Liver (tissue), 3 donors: ENCODE measurements at regions not wholly inside any gene's neighbourhood (a gene's known extent, or its start where the extent isn't known, plus 50 kb on each side); places are given as distances from the start of the nearest gene placed in this dataset.

Experiments
- FOXA2 ChIP-seq: IDR thresholded peaks from 2 replicates; pipeline ENCODE4 v1.6.1; 2016; ENCODE audit warnings: antibody characterized with exemption
- GABPA ChIP-seq, 2 donors: IDR thresholded peaks in 1 of 2; conservative IDR thresholded peaks in 1 of 2; 2 replicates each; pipeline ENCODE4 v1.6.1; 2016; ENCODE audit warnings: antibody characterized with exemption in 2 of 2, mild to moderate bottlenecking in 1 of 2, moderate library complexity in 1 of 2
- JUND ChIP-seq, 2 donors: IDR thresholded peaks; 2 replicates each; pipeline ENCODE4 v1.6.1; 2016; ENCODE audit warnings: antibody characterized with exemption in 2 of 2
- NR2F2 ChIP-seq: IDR thresholded peaks from 2 replicates; pipeline ENCODE4 v1.6.1; 2016; ENCODE audit warnings: antibody characterized with exemption
- RAD21 ChIP-seq, 2 donors: IDR thresholded peaks; 2 replicates each; pipeline ENCODE4 v1.6.1; 2016; ENCODE audit warnings: antibody characterized with exemption in 2 of 2, mild to moderate bottlenecking in 2 of 2
- RXRA ChIP-seq, 2 donors: IDR thresholded peaks; 2 replicates each; pipeline ENCODE4 v1.6.1; 2017 to 2018; ENCODE audit warnings: antibody characterized with exemption in 2 of 2, mild to moderate bottlenecking in 1 of 2
- TAF1 ChIP-seq: conservative IDR thresholded peaks from 2 replicates; pipeline ENCODE4 v1.6.1; 2016; ENCODE audit warnings: antibody characterized with exemption, mild to moderate bottlenecking
- YY1 ChIP-seq: IDR thresholded peaks from 2 replicates; pipeline ENCODE4 v1.6.1; 2016; ENCODE audit warnings: antibody characterized with exemption, mild to moderate bottlenecking
- TF ChIP-seq, protein P1 (sequence below): fragments of 150-350 bp; IDR thresholded peaks from 2 replicates; pipeline ENCODE4 v1.5.1; 2017; ENCODE audit warnings: improper control_type of control experiment, low read depth, low read length; ENCODE audit not compliant: missing input control
- TF ChIP-seq, protein P2 (sequence below): IDR thresholded peaks from 2 replicates; pipeline ENCODE4 v1.6.1; 2016; ENCODE audit warnings: antibody characterized with exemption
- TF ChIP-seq, protein P3 (sequence below): IDR thresholded peaks from 2 replicates; pipeline ENCODE4 v1.6.1; 2016; ENCODE audit warnings: antibody characterized with exemption
- TF ChIP-seq, protein P4 (sequence below): IDR thresholded peaks from 2 replicates; pipeline ENCODE4 v1.6.1; 2016; ENCODE audit warnings: antibody characterized with exemption, mild to moderate bottlenecking
- donor health status: healthy.
- donor health status: healthy.

DNA sequence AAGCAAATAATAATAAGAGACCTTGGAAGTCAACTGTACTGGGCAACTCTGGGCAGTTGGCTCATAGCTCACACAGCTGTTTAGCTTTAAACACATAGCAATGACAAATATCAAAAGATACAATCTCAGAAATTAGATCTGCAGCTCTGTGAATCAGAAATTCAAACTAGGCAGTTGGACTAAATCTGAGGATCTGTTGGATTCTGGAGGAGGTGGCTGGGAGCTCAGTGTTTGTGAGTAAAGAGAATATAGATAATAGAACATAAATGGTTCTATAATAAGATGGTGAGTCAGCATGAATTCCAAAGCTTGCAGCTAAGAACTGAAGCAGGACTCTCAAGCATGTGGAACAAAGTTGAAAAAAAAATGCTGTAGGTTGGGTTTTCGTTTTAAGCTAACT, 1949.4 kb upstream of the SEL1L start:
- TF ChIP-seq NR2F2: no peak
- TF ChIP-seq, protein P1, sequence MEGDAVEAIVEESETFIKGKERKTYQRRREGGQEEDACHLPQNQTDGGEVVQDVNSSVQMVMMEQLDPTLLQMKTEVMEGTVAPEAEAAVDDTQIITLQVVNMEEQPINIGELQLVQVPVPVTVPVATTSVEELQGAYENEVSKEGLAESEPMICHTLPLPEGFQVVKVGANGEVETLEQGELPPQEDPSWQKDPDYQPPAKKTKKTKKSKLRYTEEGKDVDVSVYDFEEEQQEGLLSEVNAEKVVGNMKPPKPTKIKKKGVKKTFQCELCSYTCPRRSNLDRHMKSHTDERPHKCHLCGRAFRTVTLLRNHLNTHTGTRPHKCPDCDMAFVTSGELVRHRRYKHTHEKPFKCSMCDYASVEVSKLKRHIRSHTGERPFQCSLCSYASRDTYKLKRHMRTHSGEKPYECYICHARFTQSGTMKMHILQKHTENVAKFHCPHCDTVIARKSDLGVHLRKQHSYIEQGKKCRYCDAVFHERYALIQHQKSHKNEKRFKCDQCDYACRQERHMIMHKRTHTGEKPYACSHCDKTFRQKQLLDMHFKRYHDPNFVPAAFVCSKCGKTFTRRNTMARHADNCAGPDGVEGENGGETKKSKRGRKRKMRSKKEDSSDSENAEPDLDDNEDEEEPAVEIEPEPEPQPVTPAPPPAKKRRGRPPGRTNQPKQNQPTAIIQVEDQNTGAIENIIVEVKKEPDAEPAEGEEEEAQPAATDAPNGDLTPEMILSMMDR: no peak
- no peak for TF ChIP-seq RAD21 (IDR thresholded peaks at IDR 0.05)
- no peak for TF ChIP-seq TAF1
- TF ChIP-seq, protein P2, sequence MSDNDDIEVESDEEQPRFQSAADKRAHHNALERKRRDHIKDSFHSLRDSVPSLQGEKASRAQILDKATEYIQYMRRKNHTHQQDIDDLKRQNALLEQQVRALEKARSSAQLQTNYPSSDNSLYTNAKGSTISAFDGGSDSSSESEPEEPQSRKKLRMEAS: no peak
- no peak for TF ChIP-seq YY1
- TF ChIP-seq, protein P3, sequence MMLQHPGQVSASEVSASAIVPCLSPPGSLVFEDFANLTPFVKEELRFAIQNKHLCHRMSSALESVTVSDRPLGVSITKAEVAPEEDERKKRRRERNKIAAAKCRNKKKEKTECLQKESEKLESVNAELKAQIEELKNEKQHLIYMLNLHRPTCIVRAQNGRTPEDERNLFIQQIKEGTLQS: no peak
- no peak for TF ChIP-seq RXRA (IDR thresholded peaks at IDR 0.05)
- no peak for TF ChIP-seq JUND (IDR thresholded peaks at IDR 0.05)
- TF ChIP-seq FOXA2: no peak
- no peak for TF ChIP-seq GABPA (IDR thresholded peaks at IDR 0.05 in 1 of 2, conservative IDR thresholded peaks at IDR 0.05 in 1 of 2)
- TF ChIP-seq, protein P4, sequence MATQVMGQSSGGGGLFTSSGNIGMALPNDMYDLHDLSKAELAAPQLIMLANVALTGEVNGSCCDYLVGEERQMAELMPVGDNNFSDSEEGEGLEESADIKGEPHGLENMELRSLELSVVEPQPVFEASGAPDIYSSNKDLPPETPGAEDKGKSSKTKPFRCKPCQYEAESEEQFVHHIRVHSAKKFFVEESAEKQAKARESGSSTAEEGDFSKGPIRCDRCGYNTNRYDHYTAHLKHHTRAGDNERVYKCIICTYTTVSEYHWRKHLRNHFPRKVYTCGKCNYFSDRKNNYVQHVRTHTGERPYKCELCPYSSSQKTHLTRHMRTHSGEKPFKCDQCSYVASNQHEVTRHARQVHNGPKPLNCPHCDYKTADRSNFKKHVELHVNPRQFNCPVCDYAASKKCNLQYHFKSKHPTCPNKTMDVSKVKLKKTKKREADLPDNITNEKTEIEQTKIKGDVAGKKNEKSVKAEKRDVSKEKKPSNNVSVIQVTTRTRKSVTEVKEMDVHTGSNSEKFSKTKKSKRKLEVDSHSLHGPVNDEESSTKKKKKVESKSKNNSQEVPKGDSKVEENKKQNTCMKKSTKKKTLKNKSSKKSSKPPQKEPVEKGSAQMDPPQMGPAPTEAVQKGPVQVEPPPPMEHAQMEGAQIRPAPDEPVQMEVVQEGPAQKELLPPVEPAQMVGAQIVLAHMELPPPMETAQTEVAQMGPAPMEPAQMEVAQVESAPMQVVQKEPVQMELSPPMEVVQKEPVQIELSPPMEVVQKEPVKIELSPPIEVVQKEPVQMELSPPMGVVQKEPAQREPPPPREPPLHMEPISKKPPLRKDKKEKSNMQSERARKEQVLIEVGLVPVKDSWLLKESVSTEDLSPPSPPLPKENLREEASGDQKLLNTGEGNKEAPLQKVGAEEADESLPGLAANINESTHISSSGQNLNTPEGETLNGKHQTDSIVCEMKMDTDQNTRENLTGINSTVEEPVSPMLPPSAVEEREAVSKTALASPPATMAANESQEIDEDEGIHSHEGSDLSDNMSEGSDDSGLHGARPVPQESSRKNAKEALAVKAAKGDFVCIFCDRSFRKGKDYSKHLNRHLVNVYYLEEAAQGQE: no peak
